Brain microvascular endothelial cell (primary cell): ENCODE measurements at regions not wholly inside any gene's neighbourhood (a gene's known extent, or its start where the extent isn't known, plus 50 kb on each side); places are given as distances from the start of the nearest gene placed in this dataset.
A peak's percentile ranks its signal among the peaks of the same experiment; 100 is the strongest.

Experiments used
- DNase-seq: peaks from one replicate; pipeline ENCODE4 v3.0.0-alpha.2; 2020
- H3K27ac ChIP-seq: fragments of 250-450 bp; sonication (Bioruptor Pico); 2 replicates; pipeline ENCODE4 v1.5.1; 2020; ENCODE audit warnings: mild to moderate bottlenecking, moderate library complexity
- H3K27me3 ChIP-seq: fragments of 250-450 bp; sonication (Bioruptor Pico); replicated peaks from 2 replicates; pipeline ENCODE4 v1.5.1; 2020; ENCODE audit warnings: mild to moderate bottlenecking
- H3K36me3 ChIP-seq: fragments of 250-450 bp; sonication (Bioruptor Pico); replicated peaks from 2 replicates; pipeline ENCODE4 v1.5.1; 2020; ENCODE audit warnings: mild to moderate bottlenecking
- H3K4me3 ChIP-seq: 2 replicates; pipeline ENCODE4 v1.5.1; 2011; ENCODE audit warnings: low read depth, mild to moderate bottlenecking, control low read depth, low read length, moderate library complexity
- CTCF ChIP-seq: IDR thresholded peaks from 2 replicates; pipeline ENCODE4 v1.5.1; 2011; ENCODE audit warnings: low read depth, mild to moderate bottlenecking, moderate library complexity, low read length, control low read depth, inconsistent platforms; ENCODE audit errors: missing control alignments
- in situ Hi-C: cut with HindIII; loops from 2 replicates; pipeline ENCODE4 v1.10.0; 2017; ENCODE audit warnings: low sequenced_read_pairs, low pct_ligation_motif_present

GRCh38 chr2:149814049-149814448 lies 226.5 kb upstream of the MMADHC start:
- Histone ChIP-seq H3K27ac (no peak overlapping the region), H3K4me3 (no peak overlapping the region), H3K27me3 (no peaks in the 10 kb centered on the region), H3K36me3 (no peaks in the 10 kb centered on the region)
- in situ Hi-C loops, result no loop called here
- no peak for TF ChIP-seq CTCF
- no peak for DNase-seq

GRCh38 chr2:149808556-149808955 lies 221.0 kb upstream of the MMADHC start:
- no peak overlapping the region for H3K27ac ChIP-seq
- in situ Hi-C loops, result no loop called here
- H3K27me3 ChIP-seq, result no peaks in the 10 kb centered on the region
- no peak overlapping the region for H3K4me3 ChIP-seq
- no peak for TF ChIP-seq CTCF
- no peak for DNase-seq
- H3K36me3 ChIP-seq, result no peaks in the 10 kb centered on the region

- Histone ChIP-seq H3K36me3 (no peaks in the 10 kb centered on the region), H3K27ac (no peak overlapping the region), H3K4me3 (no peak overlapping the region), H3K27me3 (no peaks in the 10 kb centered on the region)
- in situ Hi-C loops, result no loop called here
- TF ChIP-seq CTCF, result no peak
- no peak for DNase-seq
Measured at GRCh38 chr2:149806651-149807050, 219.1 kb upstream of the MMADHC start.

- H3K27ac ChIP-seq, result no peak overlapping the region
- H3K4me3 ChIP-seq, result no peak overlapping the region
- no peaks in the 10 kb centered on the region for H3K27me3 ChIP-seq
- DNase-seq, result no peak
- no peaks in the 10 kb centered on the region for H3K36me3 ChIP-seq
- in situ Hi-C loops, result no loop called here
- no peak for TF ChIP-seq CTCF
Measured at GRCh38 chr2:149800624-149801542, 213.3 kb upstream of the MMADHC start.

DNA sequence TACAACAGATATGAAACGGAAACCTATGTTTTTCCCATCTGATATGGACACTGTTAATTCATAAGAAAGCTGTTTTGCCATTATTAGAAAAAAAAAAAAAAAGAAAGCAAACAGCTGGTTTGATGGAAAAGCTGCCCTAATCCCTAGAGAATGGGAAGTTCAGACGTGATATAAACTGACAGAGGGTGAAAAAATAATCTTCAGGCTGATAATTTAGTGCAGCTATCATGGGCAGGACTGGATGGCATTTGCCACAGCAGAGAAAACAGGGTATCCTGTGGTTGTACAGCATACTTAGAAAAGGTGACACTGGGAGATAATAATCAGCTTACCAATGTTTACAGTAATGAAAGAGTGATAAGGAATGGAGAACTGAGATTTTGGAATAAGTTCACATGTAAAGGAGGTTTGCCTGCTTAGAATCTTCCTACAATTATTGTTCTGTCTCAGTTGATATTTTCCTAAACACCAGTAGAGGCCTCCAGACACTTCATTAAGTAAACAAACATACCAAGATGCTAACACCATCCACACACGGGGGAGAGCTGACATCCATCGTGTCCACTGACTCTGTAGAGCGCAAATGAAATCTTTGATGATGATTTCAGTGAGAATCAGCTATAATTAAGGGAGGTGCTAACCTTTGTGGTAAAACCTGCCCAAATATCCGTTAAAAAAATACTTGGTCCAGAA lies 211.6 kb upstream of the MMADHC start:
- DNase-seq, result no peak
- no peaks in the 10 kb centered on the region for H3K27me3 ChIP-seq
- no peaks in the 10 kb centered on the region for H3K36me3 ChIP-seq
- H3K4me3 ChIP-seq, result no peak overlapping the region
- H3K27ac ChIP-seq, result no peak overlapping the region
- TF ChIP-seq CTCF, result peak; percentile 25
- in situ Hi-C loops, result no loop called here
